Right renal pelvis (tissue), 4 donors: ENCODE measurements at regions not wholly inside any gene's neighbourhood (a gene's known extent, or its start where the extent isn't known, plus 50 kb on each side); places are given as distances from the start of the nearest gene placed in this dataset.
A peak's percentile ranks its signal among the peaks of the same experiment; 100 is the strongest.
"Not testable (repeated sequence)": the region's sequence is repeated elsewhere in the genome, so short reads cannot be mapped to it uniquely, and the experiment has no call there.

Source experiments
- DNase-seq, 4 donors: peaks; one replicate each; pipeline ENCODE4 v3.0.0-alpha.2; 2013; ENCODE audit warnings: low read depth in 4 of 4, low spot score in 3 of 4, missing footprints in 1 of 4

DNA sequence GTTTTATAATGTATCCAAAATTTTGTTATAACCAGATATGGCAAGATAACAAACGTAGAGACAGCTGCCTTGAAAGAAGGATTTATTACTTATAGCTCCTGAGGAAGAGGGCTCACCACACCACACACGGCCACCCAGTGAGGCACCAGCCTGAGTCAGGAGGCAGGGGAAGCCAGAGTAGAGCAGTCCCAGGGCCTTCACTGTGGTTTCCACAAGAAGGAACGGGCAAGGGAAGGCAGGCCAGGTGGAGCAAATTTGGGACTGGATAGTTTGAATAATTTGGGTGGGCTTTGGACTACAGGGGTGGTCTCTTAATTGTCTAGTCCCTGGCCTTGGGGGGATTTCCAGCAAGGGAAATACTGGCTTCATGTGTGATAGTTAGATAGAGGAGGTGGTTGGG is 72.5 kb downstream of the RRAGC start:
- no peak for DNase-seq

GRCh38 chr1:38786040-38786436 is 73.5 kb downstream of the RRAGC start:
- DNase-seq: no peak

- DNase-seq: no peak
Observed at GRCh38 chr1:38785285-38786039, 74.1 kb downstream of the RRAGC start.

- no peak for DNase-seq
Observed at GRCh38 chr1:38784452-38785284, 74.9 kb downstream of the RRAGC start.

GRCh38 chr1:38783640-38784229 is 75.8 kb downstream of the RRAGC start:
- peak in 1 of 4 donors; percentile 35 for DNase-seq

DNA sequence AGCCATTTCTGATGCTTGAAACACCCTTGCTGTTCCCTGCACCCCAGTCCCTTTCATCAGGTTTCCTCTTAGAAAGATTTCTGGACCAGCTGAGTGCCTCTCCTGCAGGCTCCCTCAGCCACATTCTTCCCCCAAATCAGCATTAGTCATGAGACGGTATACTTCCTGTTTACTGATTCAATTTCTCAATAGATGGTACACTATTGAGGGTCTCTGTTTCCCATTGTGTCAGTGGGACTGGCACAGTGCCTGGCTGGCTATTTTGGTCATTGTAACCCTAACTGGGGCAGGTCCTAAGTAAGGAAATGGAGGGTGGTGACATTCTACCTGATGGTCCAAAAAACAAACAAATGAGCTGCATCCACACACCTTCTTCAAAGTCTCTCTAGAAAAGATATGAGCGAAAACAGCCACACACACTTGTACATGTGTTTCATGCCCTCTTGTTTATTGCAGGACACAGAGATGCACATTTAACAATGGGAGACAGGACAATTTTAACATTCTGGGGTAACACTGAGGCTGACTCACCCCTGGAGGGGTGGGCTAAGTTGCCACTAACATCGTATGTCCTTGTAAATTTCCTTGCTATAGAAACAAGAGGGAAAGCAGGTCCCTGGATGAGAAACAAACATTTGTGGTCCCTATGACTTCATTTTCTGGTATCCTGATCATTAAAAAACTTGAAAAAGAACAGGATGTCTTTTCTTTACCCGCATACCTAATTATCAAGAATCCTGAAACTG is 77.5 kb downstream of the RRAGC start:
- DNase-seq: no peak

DNA sequence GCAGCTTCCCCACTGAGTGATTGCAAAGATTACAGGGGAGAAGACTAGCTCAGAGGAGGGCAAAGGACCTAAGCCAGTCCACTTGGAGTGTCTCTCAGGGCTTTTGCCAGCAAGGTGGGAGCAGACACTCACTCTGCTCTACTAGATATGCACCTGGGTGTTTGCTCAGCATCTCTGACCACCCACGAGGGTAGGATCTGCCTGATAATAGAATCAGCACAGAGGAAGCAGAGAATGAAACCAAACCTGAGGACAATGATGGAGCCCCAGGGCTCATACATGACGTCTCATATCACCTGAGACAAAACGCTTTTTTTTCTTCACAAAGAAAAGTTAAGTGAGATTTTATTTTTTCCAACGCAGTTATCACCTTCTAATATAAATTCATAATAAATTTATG is 79.4 kb downstream of the RRAGC start:
- no peak for DNase-seq

- no peak for DNase-seq
Observed at GRCh38 chr1:38779491-38779890, 80.1 kb downstream of the RRAGC start.

DNA sequence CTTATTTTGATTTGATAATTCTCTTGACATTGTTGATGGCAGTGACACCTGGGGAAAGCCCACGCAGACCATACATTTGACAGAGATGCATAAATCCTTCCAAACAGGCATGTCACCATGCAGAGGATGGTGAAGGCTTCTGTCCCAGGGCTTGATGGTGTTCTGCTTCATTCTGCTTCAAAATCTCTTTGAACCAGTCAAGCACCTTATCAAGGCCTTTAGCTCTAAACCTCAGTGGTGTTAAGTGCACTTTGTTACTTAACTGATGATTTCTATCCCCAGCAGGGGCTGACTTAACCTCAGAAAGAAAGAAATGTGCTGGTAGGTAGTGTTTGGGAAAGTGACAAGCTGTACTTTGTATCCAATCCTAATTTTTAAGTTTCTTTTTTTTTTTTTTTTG is 81.1 kb downstream of the RRAGC start:
- no peak for DNase-seq

- DNase-seq: no peak
Observed at GRCh38 chr1:38778051-38778450, 81.5 kb downstream of the RRAGC start.

- DNase-seq: no peak
Observed at GRCh38 chr1:38777464-38777957, 82.1 kb downstream of the RRAGC start.

DNA sequence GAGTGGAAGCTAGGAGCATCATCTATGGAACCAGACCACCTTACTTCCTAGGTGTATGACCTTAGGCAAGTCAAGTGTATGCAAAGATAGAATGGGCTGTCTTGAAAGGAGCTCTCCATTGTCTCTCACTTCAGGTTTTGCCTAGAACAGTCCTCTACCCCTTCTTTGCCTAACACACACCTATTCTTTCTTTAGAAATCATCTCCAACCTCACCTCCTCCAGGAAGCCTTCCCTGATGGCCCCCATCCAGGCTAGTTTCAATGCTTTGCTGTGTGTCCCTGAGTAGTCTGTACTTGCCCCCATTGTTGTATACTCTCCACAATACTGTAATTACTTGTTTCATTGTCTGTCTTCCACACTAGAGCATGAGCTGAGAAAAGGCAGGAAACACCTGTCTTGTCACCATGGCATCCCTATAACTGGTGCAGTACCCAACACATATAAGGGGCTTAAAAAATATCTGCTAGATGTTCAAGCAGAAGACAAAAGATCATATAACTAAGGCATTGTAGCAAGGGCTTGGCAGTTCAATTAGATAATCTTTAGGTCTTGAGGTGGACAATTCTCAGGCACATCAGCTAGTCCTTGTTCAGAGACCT is 83.0 kb downstream of the RRAGC start:
- DNase-seq: no peak

DNA sequence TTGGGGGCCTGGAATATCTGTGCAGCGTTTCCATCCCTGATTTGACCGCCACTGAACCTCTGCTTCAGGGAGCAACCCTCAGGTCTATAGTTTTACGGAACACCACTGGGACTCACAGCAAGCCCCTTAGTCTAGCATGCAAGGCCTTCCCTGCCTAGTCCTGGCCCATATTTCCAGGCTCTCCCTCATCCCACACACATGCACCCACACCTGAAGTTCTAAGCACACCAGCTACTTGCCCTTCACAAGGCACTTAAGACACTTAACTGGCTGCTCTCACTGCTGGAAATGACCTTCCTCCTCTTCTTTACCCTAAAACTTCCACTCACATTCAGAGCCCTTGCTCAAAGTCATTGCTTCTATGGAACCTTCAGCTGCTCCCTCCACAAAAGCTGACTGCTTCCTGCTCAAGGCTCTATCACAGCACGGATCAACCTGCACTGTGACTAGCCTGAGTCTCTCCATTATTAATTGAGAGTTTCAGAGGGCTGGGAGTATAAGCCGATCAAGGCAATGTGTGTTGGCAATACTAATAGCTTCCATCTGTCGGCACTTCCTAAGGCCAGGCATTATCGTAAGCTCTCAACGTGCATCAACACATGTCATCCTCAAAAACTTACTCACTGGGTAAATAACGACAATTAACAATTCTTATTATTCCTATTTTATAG is 84.3 kb downstream of the RRAGC start:
- DNase-seq: no peak

GRCh38 chr1:38773483-38773882 is 86.1 kb downstream of the RRAGC start:
- no peak for DNase-seq

DNA sequence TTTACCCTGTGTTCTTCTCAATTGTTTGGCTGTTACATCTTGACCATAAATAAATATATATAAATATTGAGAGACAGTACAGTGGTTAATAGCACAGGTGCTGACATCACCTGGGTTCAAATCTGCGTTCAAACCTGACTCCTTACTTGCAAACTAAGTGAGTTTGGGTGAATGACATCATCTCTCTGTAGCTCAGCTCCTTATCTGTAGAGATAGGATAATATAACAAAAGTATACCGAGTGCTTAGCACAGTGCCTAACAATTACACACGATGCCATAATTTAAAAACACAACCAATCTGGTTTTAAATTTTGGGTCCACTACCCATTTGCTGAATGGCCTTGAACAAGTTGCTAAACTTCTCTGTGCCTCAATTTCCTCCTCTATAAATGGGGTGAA is 86.6 kb downstream of the RRAGC start:
- no peak for DNase-seq

- no peak for DNase-seq
Observed at GRCh38 chr1:38772026-38772425, 87.5 kb downstream of the RRAGC start.

DNA sequence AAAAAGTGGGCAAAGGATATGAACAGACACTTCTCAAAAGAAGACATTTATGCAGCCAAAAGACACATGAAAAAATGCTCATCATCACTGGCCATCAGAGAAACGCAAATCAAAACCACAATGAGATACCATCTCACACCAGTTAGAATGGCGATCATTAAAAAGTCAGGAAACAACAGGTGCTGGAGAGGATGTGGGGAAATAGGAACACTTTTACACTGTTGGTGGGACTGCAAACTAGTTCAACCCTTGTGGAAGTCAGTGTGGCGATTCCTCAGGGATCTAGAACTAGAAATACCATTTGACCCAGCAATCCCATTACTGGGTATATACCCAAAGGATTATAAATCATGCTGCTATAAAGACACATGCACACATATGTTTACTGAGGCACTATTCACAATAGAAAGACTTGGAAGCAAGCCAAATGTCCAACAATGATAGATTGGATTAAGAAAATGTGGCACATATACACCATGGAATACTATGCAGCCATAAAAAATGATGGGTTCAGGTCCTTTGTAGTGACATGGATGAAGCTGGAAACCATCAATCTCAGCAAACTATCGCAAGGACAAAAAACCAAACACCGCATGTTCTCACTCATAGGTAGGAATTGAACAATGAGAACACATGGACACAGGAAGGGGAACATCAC is 88.9 kb downstream of the RRAGC start:
- DNase-seq: not testable (repeated sequence)

- DNase-seq: no peak
Observed at GRCh38 chr1:38766125-38766524, 93.4 kb downstream of the RRAGC start.

DNA sequence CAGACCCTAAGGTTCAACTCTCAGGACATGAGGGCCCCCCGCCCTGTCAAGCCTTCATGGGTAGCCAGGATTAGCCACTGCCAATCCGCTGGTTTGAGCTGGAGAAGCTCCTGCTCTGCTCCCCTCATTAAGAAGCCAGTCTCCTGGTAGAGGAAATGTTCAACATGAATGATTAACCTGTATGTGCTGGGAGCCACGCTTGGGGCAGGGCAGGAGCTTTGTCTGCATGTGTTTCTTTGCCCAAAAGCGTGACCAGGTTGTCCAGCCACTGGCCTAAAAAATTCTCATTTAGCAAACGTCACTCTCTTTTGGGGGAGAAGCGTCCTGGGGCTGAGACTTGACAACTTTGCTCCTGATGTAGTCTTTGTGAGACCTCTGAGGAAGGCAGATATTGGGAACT is 96.5 kb downstream of the RRAGC start:
- no peak for DNase-seq
